RCC 7860 (cell line): ENCODE measurements at regions not wholly inside any gene's neighbourhood (a gene's known extent, or its start where the extent isn't known, plus 50 kb on each side); places are given as distances from the start of the nearest gene placed in this dataset.

Source experiments
- DNase-seq: peaks from one replicate; pipeline ENCODE4 v3.0.0-alpha.2; 2015; ENCODE audit warnings: low spot score
- FAIRE-seq: peaks from 2 replicates; lab custom pipeline; 2012; peaks lifted over from hg19 to GRCh38; lab: Jason Lieb, UNC

DNA sequence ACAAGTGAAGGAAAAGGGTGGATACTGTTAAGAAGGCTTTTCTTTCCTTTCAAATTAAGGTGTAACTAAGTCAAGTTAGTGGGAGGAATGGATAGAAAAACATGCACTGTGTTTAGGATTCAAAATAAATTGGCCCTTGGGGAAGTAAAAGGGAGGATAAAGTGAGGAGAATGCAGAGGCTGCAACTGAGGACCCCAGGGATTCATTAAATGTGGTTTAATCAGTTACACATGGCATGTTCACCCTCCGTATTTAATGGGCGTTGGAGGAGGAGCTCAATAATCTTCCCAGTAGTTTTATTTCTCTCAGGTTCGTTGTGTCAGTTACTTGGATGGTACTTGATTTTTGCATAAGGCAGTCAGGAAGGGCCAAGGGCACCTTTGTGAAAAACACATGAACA is 966.3 kb downstream of the JRKL start:
- no peak for FAIRE-seq
- DNase-seq = no peak

DNA sequence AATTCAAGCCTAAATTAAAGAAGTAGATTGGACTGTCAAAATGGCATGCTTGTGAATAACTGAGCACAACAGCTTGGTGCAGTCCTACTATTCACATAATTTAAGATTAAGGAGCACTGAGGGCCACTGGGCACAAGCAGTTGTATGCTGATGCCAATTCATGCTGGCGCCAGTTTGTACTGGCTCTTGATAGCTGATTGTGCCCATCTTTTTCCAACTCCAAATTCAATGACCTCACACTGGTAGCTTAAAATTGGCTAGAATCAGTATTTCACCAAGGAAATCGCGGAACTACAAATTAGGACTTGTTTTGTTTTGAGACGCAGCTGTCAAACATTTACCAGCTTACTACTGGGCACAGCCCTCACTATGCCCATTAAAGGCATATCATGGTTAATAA is 969.2 kb downstream of the JRKL start:
- FAIRE-seq (no peak), DNase-seq (no peak)

GRCh38 chr11:97361812-97362378 is 972.1 kb downstream of the JRKL start:
- no peak for FAIRE-seq
- DNase-seq = no peak

DNA sequence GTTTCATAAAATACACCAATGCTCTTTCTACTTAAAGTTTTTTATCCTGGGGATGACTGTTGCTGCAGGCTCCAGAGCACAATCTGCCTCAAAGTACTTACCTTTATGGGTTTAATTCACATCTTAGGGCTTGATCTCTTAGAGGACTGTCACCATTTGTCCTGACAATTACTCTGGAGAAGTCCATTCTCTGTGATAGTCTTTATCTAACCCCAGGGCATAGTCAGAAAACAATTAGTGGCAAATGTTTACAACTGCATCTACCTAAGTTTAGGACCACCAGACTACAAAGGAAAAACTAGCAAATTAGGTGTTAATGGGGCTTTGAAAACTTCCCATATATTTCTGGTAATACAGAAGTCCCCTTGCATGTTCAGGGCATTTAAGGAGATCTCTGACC is 973.5 kb downstream of the JRKL start:
- no peak for FAIRE-seq

GRCh38 chr11:97364047-97364446 is 974.2 kb downstream of the JRKL start:
- DNase-seq = no peak
- FAIRE-seq = no peak

More for the DNA sequence above, 973.5 kb downstream of the JRKL start:
- no peak for DNase-seq

GRCh38 chr11:97367406-97368083 is 977.7 kb downstream of the JRKL start:
- FAIRE-seq (no peak), DNase-seq (no peak)

- DNase-seq (no peak), FAIRE-seq (no peak)
Measured at GRCh38 chr11:97389270-97389669, 999.5 kb downstream of the JRKL start.

DNA sequence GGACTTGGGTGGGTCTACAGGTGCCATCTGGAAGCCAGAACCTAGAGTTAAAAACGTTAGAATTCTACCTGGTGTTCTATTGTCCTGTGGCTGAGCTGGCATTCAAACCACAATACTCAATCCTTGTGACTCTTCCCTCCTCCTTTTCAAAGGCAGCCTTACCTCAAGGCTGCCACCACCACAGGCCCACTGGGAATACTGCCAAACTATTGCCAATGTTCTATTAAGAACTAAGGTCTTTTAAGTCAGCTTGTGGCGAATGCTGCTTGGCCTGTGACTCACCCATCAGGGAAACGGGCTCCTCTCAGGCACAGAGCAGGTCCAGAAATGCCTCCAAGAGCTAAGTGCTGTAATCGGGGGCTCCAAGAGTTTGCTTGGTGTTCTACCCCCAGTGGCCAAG is 1008.4 kb downstream of the JRKL start:
- DNase-seq = no peak
- FAIRE-seq = no peak

GRCh38 chr11:97409141-97409540 is 1019.3 kb downstream of the JRKL start:
- DNase-seq (no peak), FAIRE-seq (no peak)

- no peak for FAIRE-seq
Measured at GRCh38 chr11:97414801-97415200, 1025.0 kb downstream of the JRKL start.

DNA sequence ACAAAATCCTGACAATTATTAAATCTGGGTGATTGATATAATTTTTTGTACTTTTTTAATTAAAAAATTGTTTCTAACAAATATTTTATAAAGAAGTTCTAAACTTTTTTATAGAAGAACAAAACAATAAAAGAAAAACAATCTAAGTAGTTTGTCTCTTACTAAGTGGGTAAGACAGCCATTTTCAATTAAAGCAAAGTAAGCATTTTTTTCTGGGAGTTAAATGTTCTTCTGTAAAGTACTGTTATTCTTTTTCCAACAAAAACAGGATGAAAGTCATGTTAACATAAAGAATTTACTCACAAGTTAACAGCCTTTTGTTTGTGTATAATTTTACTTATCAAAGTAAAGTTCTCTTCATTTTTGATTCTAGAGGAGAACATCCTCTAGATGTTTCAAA is 1029.9 kb downstream of the JRKL start:
- DNase-seq = no peak
- FAIRE-seq = no peak

More at GRCh38 chr11:97414801-97415200, 1025.0 kb downstream of the JRKL start:
- DNase-seq = no peak

DNA sequence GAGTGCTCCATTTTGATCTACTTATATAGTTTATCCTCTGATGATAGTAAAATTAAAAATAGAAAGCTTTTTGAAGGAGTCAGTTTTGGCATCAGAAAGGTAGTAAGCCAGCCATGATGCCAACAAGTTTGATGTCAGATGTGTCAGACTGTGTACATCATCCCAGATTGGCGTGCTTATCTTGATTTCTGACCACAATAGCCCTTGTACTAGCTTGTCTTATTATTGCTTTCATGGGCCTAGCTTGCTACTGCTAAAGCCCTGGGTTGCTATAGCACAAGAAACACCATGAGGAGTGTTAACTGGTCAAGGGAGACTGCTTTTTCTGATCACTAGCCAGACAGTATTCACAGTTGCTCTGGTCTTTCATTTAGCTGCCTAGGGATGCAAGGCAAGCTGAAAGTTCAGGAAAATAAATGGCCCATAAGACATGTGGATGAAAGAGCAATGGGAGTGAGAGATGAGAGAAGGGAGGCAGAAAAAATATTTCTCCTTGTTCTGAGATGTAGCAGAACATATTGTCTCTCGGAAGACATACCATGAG is 1038.5 kb downstream of the JRKL start:
- FAIRE-seq (no peak), DNase-seq (no peak)

GRCh38 chr11:97430877-97431276 is 1041.1 kb downstream of the JRKL start:
- FAIRE-seq = no peak
- DNase-seq = no peak

DNA sequence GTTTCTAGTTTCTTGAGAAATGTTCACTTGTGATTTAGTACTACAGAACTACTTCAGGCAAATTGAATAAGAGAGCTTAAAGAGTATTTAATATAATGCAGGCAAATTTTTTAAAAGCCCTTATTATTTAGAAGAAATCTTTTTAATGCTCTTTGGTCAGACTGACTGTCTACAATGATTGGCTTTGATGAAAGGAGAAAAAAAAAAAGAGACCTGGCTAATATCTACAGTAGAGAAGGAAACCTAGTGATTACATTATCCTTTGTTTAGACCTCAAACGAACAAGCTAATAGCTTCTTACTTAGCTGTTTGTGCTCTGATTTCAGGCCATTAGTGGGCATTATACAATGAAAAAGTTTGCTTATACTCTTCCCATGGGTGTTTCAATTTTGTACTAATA is 1043.1 kb downstream of the JRKL start:
- no peak for DNase-seq
- no peak for FAIRE-seq

DNA sequence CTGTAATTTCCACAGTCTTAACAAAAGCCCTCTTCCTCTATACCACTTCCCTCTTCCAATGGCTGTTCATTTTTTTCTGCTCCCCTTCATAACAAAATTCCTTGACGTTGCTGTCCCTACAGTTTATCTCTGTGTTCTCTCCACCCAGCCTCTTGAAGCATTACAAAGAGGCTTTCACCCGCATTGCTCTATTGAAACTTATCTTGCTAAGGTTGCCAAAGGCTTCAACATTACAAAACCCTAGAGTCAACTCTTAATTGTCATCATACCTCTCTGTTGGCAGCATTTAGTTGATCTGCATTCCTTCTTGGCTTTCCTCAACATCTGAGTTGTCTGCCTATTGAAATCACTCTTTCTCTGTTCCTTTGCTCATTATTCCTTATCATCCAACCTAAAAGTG is 1055.7 kb downstream of the JRKL start:
- FAIRE-seq = no peak

DNA sequence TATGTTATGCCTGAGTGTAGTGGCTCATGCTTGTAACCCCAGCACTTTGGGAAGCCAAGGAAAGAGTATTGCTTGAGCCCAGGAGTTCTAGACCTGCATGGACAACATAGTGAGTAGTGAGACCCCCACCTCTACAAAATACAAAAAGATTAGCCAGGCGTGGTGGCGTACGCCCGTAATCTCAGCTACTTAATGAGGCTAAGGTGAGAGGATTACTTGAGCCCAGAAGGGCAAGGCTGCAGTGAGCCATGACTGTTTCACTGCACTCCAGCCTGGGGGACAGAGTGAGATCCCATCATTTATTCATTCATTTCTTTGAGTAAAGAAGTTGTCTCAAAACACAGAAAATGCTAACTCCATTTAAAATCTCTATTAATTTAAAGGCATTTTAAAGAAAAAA is 1061.6 kb downstream of the JRKL start:
- DNase-seq = no peak
- no peak for FAIRE-seq

More for the DNA sequence above, 1055.7 kb downstream of the JRKL start:
- no peak for DNase-seq

- DNase-seq = no peak
- FAIRE-seq = no peak
Measured at GRCh38 chr11:97454988-97455387, 1065.2 kb downstream of the JRKL start.

GRCh38 chr11:97460091-97460490 is 1070.3 kb downstream of the JRKL start:
- FAIRE-seq = no peak
- DNase-seq = no peak

- FAIRE-seq (no peak), DNase-seq (no peak)
Measured at GRCh38 chr11:97461044-97461880, 1071.4 kb downstream of the JRKL start.

DNA sequence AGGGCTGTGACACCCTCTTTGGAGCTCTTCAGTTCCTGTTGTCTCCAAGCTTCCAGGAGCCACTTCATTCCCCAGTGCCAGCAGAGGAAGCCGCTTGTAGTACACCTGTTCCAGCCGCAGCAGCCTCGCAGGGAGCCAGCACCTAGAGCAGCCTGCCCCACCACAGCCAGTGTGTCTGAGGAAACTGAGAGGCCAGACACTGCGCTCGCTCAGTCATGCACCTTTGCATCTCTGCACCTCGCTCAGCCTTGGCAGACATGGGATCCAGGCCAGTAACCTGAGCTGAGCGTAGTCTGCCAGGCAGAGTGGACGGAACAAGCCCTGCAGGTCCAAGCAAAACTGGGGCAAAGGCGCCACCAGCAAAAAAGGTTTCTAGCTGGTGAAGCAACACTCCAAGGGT is 1072.1 kb downstream of the JRKL start:
- FAIRE-seq = no peak

GRCh38 chr11:97463891-97464290 is 1074.1 kb downstream of the JRKL start:
- DNase-seq (no peak), FAIRE-seq (no peak)

More for the DNA sequence above, 1072.1 kb downstream of the JRKL start:
- no peak for DNase-seq

- no peak for FAIRE-seq
- DNase-seq = no peak
Measured at GRCh38 chr11:97471480-97471879, 1081.7 kb downstream of the JRKL start.
